IPS-NIHi11 (cell line): ENCODE measurements at regions not wholly inside any gene's neighbourhood (a gene's known extent, or its start where the extent isn't known, plus 50 kb on each side); places are given as distances from the start of the nearest gene placed in this dataset.

Experiments used
- DNase-seq: peaks from one replicate; pipeline ENCODE4 v3.0.0; 2012; ENCODE audit warnings: mixed read lengths, low spot score

GRCh38 chr1:25055961-25056360 lies 125.9 kb upstream of the RUNX3 start:
- no peak for DNase-seq

DNA sequence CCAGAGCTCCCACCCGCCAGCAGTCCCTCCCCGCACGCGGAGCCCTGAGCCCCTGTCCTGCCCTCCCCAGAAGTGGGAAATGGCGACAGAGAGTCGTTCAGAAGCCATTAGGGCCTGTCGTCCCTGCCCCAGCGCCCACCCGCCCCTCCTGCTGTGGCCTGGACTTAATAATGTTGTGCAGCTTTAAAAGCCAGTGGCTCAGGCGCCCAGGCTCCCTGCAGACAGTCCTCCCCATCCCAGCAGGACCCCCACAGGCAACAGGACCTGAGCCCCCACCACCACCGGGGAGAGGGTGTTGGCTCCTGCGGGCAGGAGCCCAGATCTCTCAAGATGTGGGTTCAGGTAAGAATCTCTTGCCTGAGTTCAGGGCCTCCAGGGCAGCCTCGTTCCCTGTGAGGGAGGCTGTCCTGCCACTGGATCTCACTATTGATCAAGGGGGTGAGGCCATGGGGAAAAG lies 125.3 kb upstream of the RUNX3 start:
- no peak for DNase-seq

GRCh38 chr1:25054526-25055323 lies 124.6 kb upstream of the RUNX3 start:
- DNase-seq, result no peak

GRCh38 chr1:25053576-25054250 lies 123.6 kb upstream of the RUNX3 start:
- no peak for DNase-seq

DNA sequence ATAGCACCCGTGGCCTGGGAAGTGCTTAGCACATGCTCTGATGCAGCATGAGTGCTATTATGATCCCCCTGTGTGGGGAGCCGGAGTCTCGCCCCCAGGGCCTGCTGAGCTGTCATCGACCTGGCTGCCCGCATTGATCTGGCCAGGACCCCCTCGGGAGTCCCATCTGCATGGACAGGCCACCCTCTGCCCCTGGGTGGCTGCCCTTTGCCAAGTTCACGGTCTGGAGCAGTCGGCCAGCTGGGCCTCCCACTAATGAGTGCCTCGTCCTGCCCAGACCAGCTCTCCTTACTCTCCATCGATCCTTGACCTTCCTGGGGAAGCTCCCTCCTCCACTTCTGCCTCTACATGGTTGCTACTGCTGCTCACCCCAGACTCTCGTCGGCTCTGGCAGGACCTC lies 121.8 kb upstream of the RUNX3 start:
- DNase-seq, result no peak

DNA sequence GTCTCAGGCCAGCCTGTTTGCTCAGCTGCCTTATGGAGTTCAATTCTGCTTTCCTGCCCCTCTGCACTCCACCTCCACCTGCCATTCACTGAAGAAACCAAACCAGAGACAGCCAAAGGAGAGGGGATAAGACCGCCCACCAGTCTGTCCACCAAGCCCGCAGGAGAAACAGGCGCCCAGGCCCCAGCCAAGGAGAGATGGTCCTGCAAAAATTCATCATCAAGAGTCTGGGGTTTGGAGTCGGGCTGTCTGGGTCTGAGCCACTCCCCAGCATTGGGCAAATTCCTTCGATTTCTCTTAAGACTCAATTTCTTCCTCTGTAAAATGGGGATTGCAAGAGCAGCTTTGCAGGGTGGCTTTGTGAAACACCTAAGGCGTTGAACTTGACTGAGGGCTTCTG lies 121.4 kb upstream of the RUNX3 start:
- no peak for DNase-seq

- no peak for DNase-seq
Observed at GRCh38 chr1:25050165-25050564, 120.1 kb upstream of the RUNX3 start.

DNA sequence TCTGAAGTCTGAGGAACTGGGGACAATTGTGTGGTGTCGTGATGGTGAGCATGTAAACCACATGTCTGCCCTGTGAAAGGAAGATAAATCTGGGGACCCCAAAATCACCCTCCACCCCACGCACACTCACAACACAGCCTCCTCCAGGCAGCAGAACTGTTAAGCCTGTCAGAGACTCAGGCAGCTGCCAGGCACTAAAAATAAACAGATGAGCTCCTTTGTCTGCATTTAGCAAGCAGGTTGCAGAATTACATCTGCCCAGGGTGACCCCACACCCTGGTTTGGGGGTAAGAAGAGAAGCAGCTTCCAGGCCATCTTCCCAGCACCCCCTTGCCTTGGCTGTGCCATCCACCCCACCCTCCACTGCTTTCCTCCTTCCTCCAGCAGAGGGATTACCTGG lies 119.1 kb upstream of the RUNX3 start:
- DNase-seq, result no peak

DNA sequence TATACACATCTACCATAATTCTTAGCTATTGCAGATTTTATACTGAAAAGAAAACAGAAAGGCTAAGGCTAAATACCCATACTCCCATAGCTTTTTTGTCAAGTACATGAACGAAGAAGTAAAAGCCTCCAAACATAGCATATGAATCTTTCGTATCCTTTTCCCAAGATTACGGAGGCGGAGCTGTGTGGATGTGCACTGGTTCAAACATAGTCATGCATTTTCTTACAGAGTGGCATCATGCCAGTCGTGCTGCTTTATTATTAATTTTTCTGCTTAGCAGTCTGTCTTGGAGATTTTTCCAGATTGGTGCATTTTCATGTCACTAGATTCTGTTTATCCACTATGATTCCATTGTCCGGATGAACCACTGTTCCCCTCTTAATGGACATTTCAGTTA lies 118.7 kb upstream of the RUNX3 start:
- DNase-seq, result no peak

DNA sequence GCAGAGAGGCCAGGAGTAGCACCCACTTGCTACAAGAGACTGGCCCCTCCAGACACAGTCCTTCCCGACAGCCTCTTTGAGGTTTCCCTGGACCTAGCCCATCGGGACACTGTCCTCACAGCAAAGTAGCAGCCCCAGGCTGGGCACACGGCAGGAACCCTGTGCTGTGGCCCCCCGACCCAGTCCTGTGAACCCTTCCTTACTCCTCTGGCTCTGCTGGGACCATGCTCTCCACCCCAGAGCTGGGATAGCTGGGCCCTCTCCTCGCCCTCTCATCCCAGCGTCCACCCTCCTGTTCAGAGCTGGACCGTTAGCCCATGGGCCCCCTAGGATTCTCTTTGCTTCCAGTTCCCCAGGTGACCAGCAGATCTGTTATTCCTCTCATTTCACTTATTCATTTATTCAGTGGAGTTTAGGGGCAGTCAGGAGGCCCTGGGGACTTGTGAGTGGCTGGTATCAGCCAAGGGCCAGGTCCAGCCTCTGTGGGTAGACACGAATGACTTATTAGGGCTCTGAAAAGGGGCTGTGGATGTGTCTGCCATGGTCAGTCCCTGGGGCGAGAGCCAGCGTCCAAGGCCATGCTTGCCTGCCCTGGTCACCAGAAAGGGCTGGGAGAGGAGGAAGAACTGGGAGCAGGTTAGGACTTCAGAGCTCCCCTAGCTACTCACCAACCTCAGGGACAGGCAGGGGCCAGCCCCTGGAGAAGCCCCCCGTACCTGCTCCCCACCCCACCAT lies 117.6 kb upstream of the RUNX3 start:
- no peak for DNase-seq

GRCh38 chr1:25046194-25046532 lies 116.1 kb upstream of the RUNX3 start:
- DNase-seq, result no peak

- DNase-seq, result no peak
Observed at GRCh38 chr1:25045480-25046193, 115.6 kb upstream of the RUNX3 start.

GRCh38 chr1:25043228-25043580 lies 113.1 kb upstream of the RUNX3 start:
- no peak for DNase-seq

DNA sequence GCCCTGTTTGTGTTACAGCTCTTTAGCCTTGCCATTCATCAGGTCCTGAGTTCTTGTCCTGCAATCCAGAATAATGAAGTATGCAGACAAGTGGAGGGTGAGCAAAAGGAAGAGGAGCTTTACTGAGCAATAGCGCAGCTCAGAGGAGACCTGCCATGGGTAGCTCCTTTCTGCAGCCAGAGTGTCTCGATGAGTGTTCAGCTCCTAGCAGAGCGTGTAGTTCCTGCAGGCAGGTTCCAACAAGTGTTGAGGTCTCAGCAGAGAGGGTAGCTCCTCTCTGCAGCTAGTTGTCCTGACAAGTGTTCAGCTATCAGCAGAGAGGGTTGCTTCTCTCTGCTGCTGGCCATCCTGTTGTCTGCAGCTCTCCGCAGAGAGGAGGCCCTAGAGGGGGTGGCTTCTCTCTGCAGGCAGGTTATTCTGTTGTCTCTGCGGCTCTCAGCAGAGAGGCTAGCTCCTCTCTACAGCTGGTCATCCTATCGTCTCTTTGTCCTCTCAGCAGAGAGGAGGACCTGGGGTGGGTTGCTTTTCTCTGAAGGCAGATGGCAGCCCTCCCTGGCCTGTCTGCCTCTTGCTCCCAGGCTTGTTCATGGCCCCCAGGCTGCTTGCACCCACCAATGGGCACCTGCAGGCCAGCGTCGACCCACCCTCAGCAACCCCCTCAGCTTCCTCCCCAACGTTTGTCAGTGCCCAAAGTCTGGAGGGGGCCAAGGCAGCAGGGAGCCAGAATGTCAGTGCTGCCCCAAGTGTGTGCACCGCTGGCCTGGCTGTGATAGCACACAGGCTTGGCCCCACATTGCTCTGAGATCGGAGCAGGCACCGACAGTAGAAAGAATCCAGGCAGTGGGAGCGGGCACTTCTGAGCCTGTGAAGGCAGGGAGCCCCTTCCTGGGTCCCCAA lies 112.5 kb upstream of the RUNX3 start:
- no peak for DNase-seq

DNA sequence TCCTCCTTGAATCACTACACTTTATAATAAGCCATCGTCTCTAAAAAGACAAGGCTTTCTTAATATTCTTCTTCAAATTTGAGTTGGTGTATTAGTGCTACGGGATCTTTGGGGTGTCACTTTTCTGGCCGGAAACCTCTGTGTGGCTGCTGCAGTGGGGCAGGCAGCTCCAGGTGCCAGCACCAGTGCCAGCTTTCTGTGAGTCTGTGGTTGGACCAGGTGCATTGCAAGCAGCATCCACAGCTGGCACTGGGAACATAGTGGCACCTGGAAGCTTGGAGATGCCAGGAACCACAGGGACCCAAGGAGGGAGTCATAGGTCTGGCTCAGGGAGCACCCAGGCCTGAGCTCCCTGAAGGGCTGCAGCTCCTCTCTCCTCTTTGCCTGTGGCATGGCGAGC lies 111.8 kb upstream of the RUNX3 start:
- no peak for DNase-seq

GRCh38 chr1:25040122-25040685 lies 110.1 kb upstream of the RUNX3 start:
- DNase-seq, result no peak

- DNase-seq, result no peak
Observed at GRCh38 chr1:25039229-25039628, 109.2 kb upstream of the RUNX3 start.

DNA sequence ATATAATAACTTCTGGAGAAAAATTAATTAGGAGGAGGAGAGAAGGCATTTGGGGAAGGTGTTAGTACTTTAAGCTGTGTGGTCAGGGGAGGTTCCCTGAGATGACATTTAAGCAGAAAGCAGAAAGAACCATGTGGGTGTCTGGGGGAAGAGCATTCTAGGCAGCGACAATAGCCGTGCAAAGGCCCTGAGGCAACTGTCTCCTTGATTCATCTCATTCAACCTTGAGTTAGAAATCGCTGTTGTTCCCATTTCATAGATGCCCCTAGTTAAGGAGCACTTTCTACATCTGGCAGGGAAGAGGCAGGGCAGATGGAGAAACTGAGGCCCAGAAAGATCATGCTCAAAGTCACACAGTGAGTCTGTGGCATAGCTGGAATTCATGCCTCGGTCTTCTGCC lies 108.6 kb upstream of the RUNX3 start:
- no peak for DNase-seq

- peak; percentile 90 for DNase-seq
Observed at GRCh38 chr1:25037174-25038074, 107.3 kb upstream of the RUNX3 start.

DNA sequence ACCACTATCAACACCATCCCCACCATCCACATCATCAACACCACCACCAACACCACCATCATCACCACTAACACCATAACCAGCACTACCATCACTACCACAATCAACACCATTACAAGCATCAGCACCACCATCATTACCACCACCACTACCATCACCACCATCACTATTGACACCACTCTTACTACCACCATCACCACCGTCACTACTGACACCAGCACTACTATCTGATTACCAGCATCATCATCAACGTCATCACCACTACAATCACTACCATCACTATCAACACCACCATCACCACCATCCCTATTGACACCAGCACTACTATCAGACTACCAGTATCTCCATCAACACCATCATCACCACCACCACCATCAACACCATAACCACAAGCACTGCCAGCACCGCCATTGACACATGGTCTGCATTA lies 106.1 kb upstream of the RUNX3 start:
- no peak for DNase-seq
